NCI-H524 (cell line): ENCODE measurements at regions not wholly inside any gene's neighbourhood (a gene's known extent, or its start where the extent isn't known, plus 50 kb on each side); places are given as distances from the start of the nearest gene placed in this dataset.

Experiments
- DNase-seq, 2 experiments: peaks; one replicate each; lab custom pipeline; 2025; lab: John Stamatoyannopoulos, UW

DNA sequence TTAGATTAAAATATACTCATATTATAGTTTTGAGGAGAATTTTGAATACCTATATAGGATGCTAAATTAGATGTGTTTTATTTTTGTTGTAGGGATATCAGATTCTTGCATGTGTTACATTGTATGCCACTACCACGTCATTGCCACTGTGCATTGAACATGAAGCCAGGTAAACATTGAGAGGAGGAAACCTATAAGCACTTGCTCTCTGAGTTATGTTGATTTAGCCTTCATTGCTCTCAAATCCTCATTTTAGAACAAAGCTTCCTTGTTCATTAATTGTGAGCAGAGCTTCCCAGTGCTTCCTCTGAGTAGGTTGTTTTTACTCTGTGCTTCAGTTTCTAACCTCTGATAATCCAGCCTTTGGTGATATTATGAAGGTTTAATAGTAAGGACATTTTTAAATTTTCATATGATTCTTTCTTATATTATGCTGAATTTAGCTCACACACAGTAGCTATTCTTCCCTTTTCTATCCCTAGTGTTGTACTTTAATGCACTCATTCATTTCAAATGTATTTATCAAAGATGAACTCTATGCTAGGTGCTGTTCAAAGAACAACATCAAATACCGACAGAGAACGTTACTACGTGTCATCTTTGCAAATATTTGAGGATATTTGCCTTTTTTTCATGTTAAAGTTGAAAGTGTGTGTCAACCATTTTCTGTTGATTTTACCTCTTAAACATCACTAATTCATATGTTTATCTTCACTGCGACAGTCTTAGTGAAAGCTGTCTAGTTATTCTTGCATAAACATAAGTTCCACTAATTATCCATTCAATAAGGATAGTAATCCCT, 1448.0 kb upstream of the MIR17HG start:
- no peak for DNase-seq

DNA sequence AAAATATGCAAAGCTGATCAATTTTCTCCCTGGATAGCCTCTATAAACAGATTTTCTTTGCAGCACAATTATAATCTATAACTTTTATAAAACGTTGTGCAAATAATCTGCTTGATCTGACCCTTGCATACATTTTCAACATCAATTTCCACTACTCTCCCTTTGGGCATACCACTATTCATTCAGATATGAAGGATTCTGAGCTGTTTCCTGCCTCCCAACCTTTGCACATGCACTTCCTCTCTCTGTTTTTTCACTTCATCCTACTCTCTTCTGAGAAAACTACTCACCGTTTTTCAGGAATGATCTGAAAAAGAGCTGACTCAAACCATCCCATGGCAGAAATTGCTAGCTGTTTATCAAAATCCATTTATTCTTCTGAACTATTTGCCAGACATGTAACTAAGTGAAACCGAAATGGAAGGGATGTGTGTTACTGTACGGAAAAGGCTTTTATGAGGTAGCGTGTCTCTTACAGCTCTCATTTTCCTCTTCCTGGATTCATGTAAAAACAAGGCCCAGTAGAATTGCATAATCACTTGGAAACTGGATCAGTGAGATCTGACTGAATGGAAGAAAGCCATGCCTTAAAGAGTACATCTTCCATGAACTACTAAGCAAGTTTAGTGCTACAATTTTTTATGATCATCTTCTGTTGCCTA, 1447.3 kb upstream of the MIR17HG start:
- no peak for DNase-seq

DNA sequence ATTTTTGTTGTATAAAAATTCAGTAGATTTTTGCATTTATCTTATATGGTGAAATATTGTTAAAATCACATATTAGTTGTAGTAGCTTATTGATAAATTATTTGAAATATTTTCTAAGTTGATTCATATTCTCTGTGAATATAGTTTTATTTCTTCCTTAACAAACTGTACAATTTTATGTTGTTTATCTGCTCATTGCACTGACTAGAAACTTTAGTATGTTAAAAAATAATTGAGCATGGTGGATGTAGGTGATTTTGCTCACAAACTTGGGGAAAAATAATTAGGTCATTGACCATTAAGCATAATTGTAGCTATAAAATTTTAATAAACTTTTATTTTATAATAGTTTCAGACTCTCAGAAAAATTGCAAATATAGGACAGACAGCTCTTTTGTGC, 1445.3 kb upstream of the MIR17HG start:
- no peak for DNase-seq

- DNase-seq: no peak
Observed at GRCh38 chr13:89903115-89903514, 1444.4 kb upstream of the MIR17HG start.

GRCh38 chr13:89910166-89910565, 1437.3 kb upstream of the MIR17HG start:
- DNase-seq: no peak

DNA sequence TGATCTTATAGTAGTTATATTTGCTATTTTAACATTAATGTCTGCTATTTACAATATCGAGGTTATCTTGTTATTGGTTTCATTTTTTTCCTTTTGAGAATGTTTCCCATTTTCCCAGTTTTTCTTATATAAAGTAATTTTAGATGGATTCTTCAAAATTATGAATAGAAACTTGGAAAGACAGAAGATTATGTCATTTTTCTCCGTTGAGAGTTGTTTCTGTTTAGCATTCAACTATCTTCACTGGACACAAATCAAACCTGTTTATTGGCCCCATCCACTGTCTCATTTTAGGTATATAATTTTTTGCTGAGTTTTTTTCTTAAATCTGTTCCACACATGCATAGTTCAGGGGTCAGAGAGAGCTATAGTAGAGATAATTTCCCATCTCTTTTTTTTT, 1430.9 kb upstream of the MIR17HG start:
- DNase-seq: no peak

DNA sequence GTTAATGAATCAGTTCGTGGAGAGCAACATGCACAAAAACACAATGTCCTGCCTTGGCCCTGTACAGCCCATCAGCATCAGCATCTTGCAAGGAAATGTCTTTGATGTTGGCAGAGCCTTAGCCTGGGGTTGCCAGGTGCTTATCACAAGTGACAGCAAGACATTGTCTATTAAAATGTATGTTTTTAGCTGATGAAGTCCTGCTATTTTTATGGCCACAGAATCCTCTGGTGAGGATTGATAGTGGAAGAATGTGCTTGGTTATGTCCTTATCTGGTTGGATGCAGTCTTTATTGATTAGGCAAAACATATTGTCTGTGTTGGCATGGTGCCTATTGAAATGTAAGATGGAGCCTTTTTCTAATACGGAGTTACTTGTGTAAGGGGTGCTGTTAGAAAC, 1427.0 kb upstream of the MIR17HG start:
- DNase-seq: no peak

GRCh38 chr13:89923052-89923451, 1424.4 kb upstream of the MIR17HG start:
- no peak for DNase-seq

GRCh38 chr13:89923736-89924135, 1423.8 kb upstream of the MIR17HG start:
- no peak for DNase-seq

DNA sequence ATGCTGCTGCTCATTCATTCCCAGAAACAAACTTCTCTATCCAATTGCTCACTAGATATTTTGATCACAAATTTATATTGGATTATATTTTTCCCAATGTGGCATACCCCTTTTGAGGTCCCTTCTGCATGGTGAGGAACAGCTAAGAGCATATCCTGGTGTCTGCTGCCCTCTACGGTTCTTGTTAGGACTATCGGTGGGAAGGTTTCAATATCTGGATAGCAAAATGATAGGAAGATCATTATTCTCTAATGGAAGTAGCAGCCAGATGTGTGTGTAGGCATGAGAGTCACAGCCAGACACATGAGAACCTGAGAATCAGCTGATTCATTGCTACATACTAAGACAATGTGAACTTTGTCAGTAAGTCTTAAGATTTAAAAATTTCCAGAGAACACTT, 1422.4 kb upstream of the MIR17HG start:
- DNase-seq: peak; percentile 23 to 55

- no peak for DNase-seq
Observed at GRCh38 chr13:89930861-89931260, 1416.6 kb upstream of the MIR17HG start.

DNA sequence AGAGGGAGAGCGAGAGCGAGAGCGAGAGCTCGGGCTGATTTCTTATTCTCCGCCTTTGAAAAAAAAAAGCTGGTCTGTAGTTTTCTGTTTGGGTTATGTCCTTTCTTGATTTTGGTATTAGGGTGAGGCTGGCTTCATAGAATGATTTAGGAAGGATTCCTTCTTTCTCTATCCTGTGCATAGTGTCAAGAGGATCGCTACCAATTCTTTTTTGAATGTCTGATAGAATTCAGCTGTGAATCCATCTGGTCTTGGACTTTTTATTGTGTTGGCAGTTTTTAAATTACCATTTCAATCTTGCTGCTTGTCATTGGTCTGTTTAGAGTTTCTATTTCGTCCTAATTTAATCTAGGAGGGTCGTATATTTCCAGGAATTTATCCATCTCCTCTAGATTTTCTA, 1414.6 kb upstream of the MIR17HG start:
- DNase-seq: no peak

- no peak for DNase-seq
Observed at GRCh38 chr13:89936256-89936655, 1411.2 kb upstream of the MIR17HG start.

GRCh38 chr13:89937420-89937819, 1410.1 kb upstream of the MIR17HG start:
- no peak for DNase-seq

DNA sequence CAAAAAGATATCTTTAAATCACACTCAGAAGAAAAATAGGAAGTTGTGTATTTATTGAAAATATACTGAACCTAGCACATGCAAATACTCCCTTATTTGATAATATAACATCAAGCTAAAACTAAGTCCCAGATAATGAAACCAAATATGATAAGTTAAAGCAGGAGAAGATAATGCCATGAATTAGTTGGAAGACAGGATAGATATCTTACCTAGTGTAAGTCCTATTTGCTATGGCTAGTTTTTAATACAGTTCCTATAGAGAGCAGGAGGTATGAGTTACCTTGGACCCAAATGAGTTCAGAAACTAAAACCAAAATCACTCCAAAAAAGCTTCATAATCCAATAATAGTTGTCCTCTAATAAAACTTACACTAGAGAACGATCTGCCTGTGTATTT, 1407.1 kb upstream of the MIR17HG start:
- no peak for DNase-seq

- no peak for DNase-seq
Observed at GRCh38 chr13:89943139-89943538, 1404.3 kb upstream of the MIR17HG start.

DNA sequence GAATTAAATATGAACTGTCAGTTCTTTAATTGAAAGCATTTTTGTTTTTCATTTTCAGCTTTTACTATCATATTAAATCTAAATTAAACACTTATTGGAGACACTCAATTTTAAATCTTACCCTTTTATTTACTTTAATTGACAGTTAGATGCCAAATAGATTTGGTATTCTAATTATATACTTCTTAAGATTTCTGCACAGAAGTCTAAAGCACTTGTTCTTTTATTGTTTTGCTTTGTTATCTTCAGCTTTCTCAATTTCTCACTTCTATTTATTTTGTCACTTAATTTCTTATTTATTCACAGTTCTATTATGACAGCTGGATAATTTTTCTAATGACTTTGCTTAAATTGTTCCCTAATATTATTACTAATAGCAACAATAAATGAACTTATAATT, 1397.3 kb upstream of the MIR17HG start:
- no peak for DNase-seq

- peak in 1 of 2 experiments; percentile 26 for DNase-seq
Observed at GRCh38 chr13:89951341-89951740, 1396.1 kb upstream of the MIR17HG start.

DNA sequence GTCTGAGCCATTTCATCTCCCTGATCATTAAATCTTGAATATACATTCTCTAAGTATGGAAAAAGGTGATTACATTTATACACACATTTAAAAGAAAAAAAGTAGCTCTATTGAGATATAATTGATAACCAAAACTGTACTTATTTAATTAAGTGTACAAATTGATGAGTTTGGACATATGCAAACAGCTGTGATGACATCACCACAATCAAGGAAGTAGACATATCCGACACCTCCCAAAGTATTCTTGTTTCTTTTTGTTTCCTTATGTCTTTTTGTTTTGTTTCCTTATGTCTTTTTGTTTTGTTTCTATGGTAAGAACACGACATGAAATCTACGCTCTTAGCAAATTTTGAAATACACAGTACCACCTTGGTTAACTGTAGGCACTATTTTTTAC, 1393.9 kb upstream of the MIR17HG start:
- DNase-seq: no peak

- no peak for DNase-seq
Observed at GRCh38 chr13:89955773-89956172, 1391.7 kb upstream of the MIR17HG start.

GRCh38 chr13:89959074-89959473, 1388.4 kb upstream of the MIR17HG start:
- DNase-seq: no peak

GRCh38 chr13:89965252-89965651, 1382.2 kb upstream of the MIR17HG start:
- no peak for DNase-seq

- peak in 1 of 2 experiments; percentile 16 for DNase-seq
Observed at GRCh38 chr13:89966524-89966923, 1381.0 kb upstream of the MIR17HG start.

GRCh38 chr13:89967701-89968100, 1379.8 kb upstream of the MIR17HG start:
- no peak for DNase-seq
